HG03025 (cell line): ENCODE measurements at regions not wholly inside any gene's neighbourhood (a gene's known extent, or its start where the extent isn't known, plus 50 kb on each side); places are given as distances from the start of the nearest gene placed in this dataset.
A peak's percentile ranks its signal among the peaks of the same experiment; 100 is the strongest.
"Not testable (repeated sequence)": the region's sequence is repeated elsewhere in the genome, so short reads cannot be mapped to it uniquely, and the experiment has no call there.

Experiments used
- ATAC-seq: cut with Tn5 transposase; IDR thresholded peaks from one replicate; pipeline ENCODE4 v1.9.1; 2021; ENCODE audit warnings: mild to moderate bottlenecking, moderate library complexity; ENCODE audit not compliant: unreplicated experiment, low FRiP score

- ATAC-seq: no peak
Observed at GRCh38 chrX:84611843-84612636, 109.8 kb upstream of the HDX start.

GRCh38 chrX:84634201-84634782 lies 132.0 kb upstream of the HDX start:
- ATAC-seq: no peak

- no peak for ATAC-seq
Observed at GRCh38 chrX:84666086-84666485, 163.8 kb upstream of the HDX start.

GRCh38 chrX:84690228-84690627 lies 188.0 kb upstream of the HDX start:
- ATAC-seq: no peak

- no peak for ATAC-seq
Observed at GRCh38 chrX:84709987-84710386, 207.7 kb upstream of the HDX start.

GRCh38 chrX:84710611-84711010 lies 208.4 kb upstream of the HDX start:
- ATAC-seq: no peak

- no peak for ATAC-seq
Observed at GRCh38 chrX:84712621-84713020, 210.4 kb upstream of the HDX start.

GRCh38 chrX:84715315-84715714 lies 213.1 kb upstream of the HDX start:
- ATAC-seq: no peak

GRCh38 chrX:84717343-84717742 lies 215.1 kb upstream of the HDX start:
- ATAC-seq: no peak

- no peak for ATAC-seq
Observed at GRCh38 chrX:84721416-84721815, 219.2 kb upstream of the HDX start.

- ATAC-seq: no peak
Observed at GRCh38 chrX:84724576-84724975, 222.3 kb upstream of the HDX start.

GRCh38 chrX:84729408-84729807 lies 227.2 kb upstream of the HDX start:
- ATAC-seq: no peak

GRCh38 chrX:84729809-84730208 lies 227.6 kb upstream of the HDX start:
- ATAC-seq: peak; percentile 99

GRCh38 chrX:84735025-84735424 lies 232.8 kb upstream of the HDX start:
- no peak for ATAC-seq

GRCh38 chrX:84737471-84737871 lies 235.2 kb upstream of the HDX start:
- no peak for ATAC-seq

- ATAC-seq: no peak
Observed at GRCh38 chrX:84747516-84747915, 245.3 kb upstream of the HDX start.

- ATAC-seq: no peak
Observed at GRCh38 chrX:84748965-84749656, 246.9 kb upstream of the HDX start.

- ATAC-seq: no peak
Observed at GRCh38 chrX:84760560-84760959, 243.1 kb upstream of the APOOL start.

- no peak for ATAC-seq
Observed at GRCh38 chrX:84796321-84796720, 207.4 kb upstream of the APOOL start.

GRCh38 chrX:84830836-84831235 lies 172.8 kb upstream of the APOOL start:
- no peak for ATAC-seq

GRCh38 chrX:84846541-84846940 lies 157.1 kb upstream of the APOOL start:
- not testable (repeated sequence) for ATAC-seq

GRCh38 chrX:84851183-84851582 lies 152.5 kb upstream of the APOOL start:
- ATAC-seq: not testable (repeated sequence)
